ENCODE measurements at regions not wholly inside any gene's neighbourhood (a gene's known extent, or its start where the extent isn't known, plus 50 kb on each side); places are given as distances from the start of the nearest gene placed in this dataset.

DNA sequence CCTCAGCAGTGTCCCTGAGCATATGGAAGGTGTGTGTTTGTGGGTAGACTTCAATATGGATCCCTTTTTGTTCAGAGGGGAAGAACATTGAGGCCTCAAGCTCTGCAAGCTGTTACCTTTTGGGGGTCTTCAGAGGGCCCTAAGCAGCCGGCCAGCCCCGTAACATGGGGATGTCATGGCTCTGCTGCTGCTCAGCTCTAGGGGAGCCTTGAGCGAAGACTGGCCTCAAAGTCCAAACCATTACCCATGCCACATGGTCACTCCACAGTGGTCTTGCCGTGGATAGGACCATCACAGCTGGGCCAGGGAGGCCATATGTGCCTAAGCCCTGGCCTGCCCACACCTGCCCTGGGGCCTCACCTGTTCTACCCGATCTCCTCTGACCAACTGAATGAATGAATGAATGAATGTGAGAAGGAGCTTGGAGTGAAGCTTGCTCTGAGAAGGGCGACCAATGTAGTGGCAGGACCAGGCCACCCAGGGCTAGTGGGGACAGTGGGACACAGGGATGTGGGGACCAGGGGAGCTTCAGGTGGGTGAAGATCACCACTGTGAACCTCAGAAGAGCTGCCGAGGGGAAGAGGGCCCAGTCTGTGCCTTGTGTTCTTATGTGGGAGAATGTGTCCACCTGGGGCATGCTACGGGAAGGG lies 754.6 kb downstream of the BRD1 start:
- intact Hi-C loops (cut with micrococcal nuclease; ENCODE audit: unreplicated experiment) (no loop called here), in situ Hi-C loops (cut with HindIII; ENCODE audit: extremely low pct_ligation_motif_present, low pct_unique_long_range_greater_than_20kb) (no loop called here)
- no peaks in the 10 kb centered on the region for H3K4me1 ChIP-seq (ENCODE audit: insufficient read depth, low read length)
- no peaks in the 10 kb centered on the region for H3K9me3 ChIP-seq (ENCODE audit: low read length)
- BruUV-seq (replicated peaks) = no TSS peak
- no peak overlapping the region for H3K9ac ChIP-seq (ENCODE audit: insufficient read depth, low read depth, low read length)
- WGBS (ENCODE audit: low lambda C conversion rate) = 0% methylated on average over 2 of the region's 8 CpGs
- peaks cover 2 to 49% of the 10 kb centered on the region in 2 experiments; a peak in 3 of 5 replicates for H3K27me3 ChIP-seq (ENCODE audit: control insufficient read depth in 1 of 2, insufficient read depth in 2 of 2, low read length in 2 of 2)
- no peaks in the 10 kb centered on the region for H4K20me1 ChIP-seq (ENCODE audit: insufficient read depth, low read length)
- no peak overlapping the region for H2AFZ ChIP-seq (ENCODE audit: low read length)
- ATAC-seq (no peak), DNase-seq (ENCODE audit: low spot score) (no peak), FAIRE-seq (no peak)
- no peaks in the 10 kb centered on the region for H3K79me2 ChIP-seq (ENCODE audit: insufficient read depth, low read length)
- no peaks in the 10 kb centered on the region for H3K36me3 ChIP-seq (replicated peaks in 1 of 2; ENCODE audit: control insufficient read depth in 1 of 2, insufficient read depth in 2 of 2, low read length in 2 of 2)
- no peak overlapping the region for H3K4me2 ChIP-seq (ENCODE audit: low read depth, low read length)
- POLR2A ChIA-PET = no interaction called here
- CTCF ChIA-PET (ENCODE audit: low intra/inter-chr PET ratio, low total read pairs) = no interaction called here
- no peak overlapping the region for H3K27ac ChIP-seq (ENCODE audit: extremely low read length, insufficient read depth, low read length)
- H3K4me3 ChIP-seq (replicated peaks in 1 of 3; ENCODE audit: insufficient read depth in 1 of 3, low read depth in 2 of 3, low read length in 3 of 3) = no peak overlapping the region
- TF ChIP-seq, protein P1, sequence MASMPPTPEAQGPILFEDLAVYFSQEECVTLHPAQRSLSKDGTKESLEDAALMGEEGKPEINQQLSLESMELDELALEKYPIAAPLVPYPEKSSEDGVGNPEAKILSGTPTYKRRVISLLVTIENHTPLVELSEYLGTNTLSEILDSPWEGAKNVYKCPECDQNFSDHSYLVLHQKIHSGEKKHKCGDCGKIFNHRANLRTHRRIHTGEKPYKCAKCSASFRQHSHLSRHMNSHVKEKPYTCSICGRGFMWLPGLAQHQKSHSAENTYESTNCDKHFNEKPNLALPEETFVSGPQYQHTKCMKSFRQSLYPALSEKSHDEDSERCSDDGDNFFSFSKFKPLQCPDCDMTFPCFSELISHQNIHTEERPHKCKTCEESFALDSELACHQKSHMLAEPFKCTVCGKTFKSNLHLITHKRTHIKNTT (CRISPR knock-in tag; IDR thresholded peaks at IDR 0.05) = no peak
- TF ChIP-seq ZNF549 (CRISPR knock-in tag; IDR thresholded peaks at IDR 0.05) (no peak), ZSCAN31 (CRISPR knock-in tag; IDR thresholded peaks at IDR 0.05; ENCODE audit: low read depth) (no peak)
- TF ChIP-seq, protein P2, sequence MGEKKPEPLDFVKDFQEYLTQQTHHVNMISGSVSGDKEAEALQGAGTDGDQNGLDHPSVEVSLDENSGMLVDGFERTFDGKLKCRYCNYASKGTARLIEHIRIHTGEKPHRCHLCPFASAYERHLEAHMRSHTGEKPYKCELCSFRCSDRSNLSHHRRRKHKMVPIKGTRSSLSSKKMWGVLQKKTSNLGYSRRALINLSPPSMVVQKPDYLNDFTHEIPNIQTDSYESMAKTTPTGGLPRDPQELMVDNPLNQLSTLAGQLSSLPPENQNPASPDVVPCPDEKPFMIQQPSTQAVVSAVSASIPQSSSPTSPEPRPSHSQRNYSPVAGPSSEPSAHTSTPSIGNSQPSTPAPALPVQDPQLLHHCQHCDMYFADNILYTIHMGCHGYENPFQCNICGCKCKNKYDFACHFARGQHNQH (CRISPR knock-in tag; IDR thresholded peaks at IDR 0.05) = no peak

DNA sequence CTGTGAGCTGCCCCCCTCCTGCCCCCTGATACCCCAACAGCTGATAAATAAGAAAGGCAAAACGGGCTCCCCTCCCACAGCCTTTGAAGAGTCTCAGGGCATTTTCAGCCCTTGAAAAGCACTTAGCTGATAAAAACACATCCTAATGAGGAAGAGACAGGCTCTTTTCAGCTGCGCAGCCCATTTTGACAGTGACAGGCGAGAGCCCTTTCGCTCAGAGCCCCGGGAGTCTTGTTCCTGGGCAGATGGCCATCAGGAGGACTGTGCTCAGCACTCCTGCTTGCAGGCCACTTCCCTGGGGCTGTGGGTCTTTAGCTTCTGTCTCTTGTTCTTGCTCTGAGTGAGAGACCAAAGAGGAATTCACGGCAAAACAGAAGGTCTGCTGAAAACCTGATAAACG lies 757.2 kb downstream of the BRD1 start:
- Histone ChIP-seq H3K36me3 (replicated peaks in 1 of 2; ENCODE audit: control insufficient read depth in 1 of 2, insufficient read depth in 2 of 2, low read length in 2 of 2) (no peaks in the 10 kb centered on the region), H2AFZ (ENCODE audit: low read length) (no peak overlapping the region), H3K4me1 (ENCODE audit: insufficient read depth, low read length) (no peaks in the 10 kb centered on the region), H3K4me3 (replicated peaks in 1 of 3; ENCODE audit: insufficient read depth in 1 of 3, low read depth in 2 of 3, low read length in 3 of 3) (no peak overlapping the region), H4K20me1 (ENCODE audit: insufficient read depth, low read length) (no peaks in the 10 kb centered on the region), H3K27me3 (ENCODE audit: control insufficient read depth in 1 of 2, insufficient read depth in 2 of 2, low read length in 2 of 2) (peaks cover 2 to 35% of the 10 kb centered on the region in 2 experiments; a peak in 2 of 5 replicates), H3K79me2 (ENCODE audit: insufficient read depth, low read length) (no peaks in the 10 kb centered on the region), H3K9me3 (ENCODE audit: low read length) (no peaks in the 10 kb centered on the region), H3K9ac (ENCODE audit: insufficient read depth, low read depth, low read length) (no peak overlapping the region), H3K4me2 (ENCODE audit: low read depth, low read length) (no peak overlapping the region), H3K27ac (ENCODE audit: extremely low read length, insufficient read depth, low read length) (no peak overlapping the region)
- POLR2A ChIA-PET = no interaction called here
- TF ChIP-seq CBX5 (CRISPR knock-in tag; IDR thresholded peaks at IDR 0.05; ENCODE audit: borderline replicate concordance) (no peak), RFX5 (IDR thresholded peaks at IDR 0.05; ENCODE audit: low read depth, low read length) (no peak), ZNF282 (IDR thresholded peaks at IDR 0.05; ENCODE audit: partially characterized antibody) (no peak), KDM2A (CRISPR knock-in tag; IDR thresholded peaks at IDR 0.05; ENCODE audit: borderline replicate concordance, low read depth) (no peak), ZNF101 (CRISPR knock-in tag; IDR thresholded peaks at IDR 0.05; ENCODE audit: borderline replicate concordance, low read depth) (no peak), SRSF1 (optimal IDR thresholded peaks at IDR 0.05; ENCODE audit: low read depth, low read length) (no peak), CEBPB (IDR thresholded peaks at IDR 0.05; ENCODE audit: borderline replicate concordance, low read depth, low read length) (no peak), MTF1 (CRISPR knock-in tag; IDR thresholded peaks at IDR 0.05) (no peak), ZNF678 (CRISPR knock-in tag; IDR thresholded peaks at IDR 0.05) (no peak)
- TF ChIP-seq, protein P3, sequence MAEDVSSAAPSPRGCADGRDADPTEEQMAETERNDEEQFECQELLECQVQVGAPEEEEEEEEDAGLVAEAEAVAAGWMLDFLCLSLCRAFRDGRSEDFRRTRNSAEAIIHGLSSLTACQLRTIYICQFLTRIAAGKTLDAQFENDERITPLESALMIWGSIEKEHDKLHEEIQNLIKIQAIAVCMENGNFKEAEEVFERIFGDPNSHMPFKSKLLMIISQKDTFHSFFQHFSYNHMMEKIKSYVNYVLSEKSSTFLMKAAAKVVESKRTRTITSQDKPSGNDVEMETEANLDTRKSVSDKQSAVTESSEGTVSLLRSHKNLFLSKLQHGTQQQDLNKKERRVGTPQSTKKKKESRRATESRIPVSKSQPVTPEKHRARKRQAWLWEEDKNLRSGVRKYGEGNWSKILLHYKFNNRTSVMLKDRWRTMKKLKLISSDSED (CRISPR knock-in tag; IDR thresholded peaks at IDR 0.05) = no peak
- FAIRE-seq = no peak
- BruUV-seq (replicated peaks) = no TSS peak
- ATAC-seq = no peak
- intact Hi-C loops (cut with micrococcal nuclease; ENCODE audit: unreplicated experiment) (no loop called here), in situ Hi-C loops (cut with HindIII; ENCODE audit: extremely low pct_ligation_motif_present, low pct_unique_long_range_greater_than_20kb) (no loop called here)
- CTCF ChIA-PET (ENCODE audit: low intra/inter-chr PET ratio, low total read pairs) = no interaction called here
- 20% methylated on average over 7 of the region's 7 CpGs for WGBS (ENCODE audit: low lambda C conversion rate)
- DNase-seq (ENCODE audit: low spot score) = no peak

Data from HepG2 (cell line).